GM10266 (cell line): ENCODE measurements at regions not wholly inside any gene's neighbourhood (a gene's known extent, or its start where the extent isn't known, plus 50 kb on each side); places are given as distances from the start of the nearest gene placed in this dataset.

Source experiments
- DNase-seq: peaks from one replicate; pipeline ENCODE4 v3.0.0; 2012; ENCODE audit errors: extremely low spot score
- CTCF ChIP-seq: IDR thresholded peaks from 2 replicates; pipeline ENCODE4 v1.5.1; 2012; ENCODE audit warnings: mild to moderate bottlenecking, low read depth; ENCODE audit not compliant: control insufficient read depth, insufficient read depth; ENCODE audit errors: missing control alignments

DNA sequence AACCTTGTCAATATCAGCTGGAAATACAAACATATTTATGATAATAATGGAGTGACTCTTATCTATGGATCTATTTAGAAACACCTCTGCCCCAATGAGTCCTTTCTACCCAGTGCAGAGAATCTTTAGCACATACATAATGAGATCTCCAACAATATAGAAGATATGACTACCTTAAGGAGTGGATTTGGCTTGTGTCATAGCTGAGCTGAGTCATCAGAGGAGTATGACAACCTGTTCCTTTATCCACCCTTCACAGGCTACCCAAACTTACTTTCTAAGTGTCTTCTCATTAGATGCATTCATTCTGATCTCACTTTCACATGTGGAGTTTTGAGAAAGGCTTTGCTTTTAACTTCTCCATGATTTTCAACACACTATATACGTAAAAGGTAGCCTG is 1218.9 kb downstream of the DSC3 start:
- no peak for TF ChIP-seq CTCF

DNA sequence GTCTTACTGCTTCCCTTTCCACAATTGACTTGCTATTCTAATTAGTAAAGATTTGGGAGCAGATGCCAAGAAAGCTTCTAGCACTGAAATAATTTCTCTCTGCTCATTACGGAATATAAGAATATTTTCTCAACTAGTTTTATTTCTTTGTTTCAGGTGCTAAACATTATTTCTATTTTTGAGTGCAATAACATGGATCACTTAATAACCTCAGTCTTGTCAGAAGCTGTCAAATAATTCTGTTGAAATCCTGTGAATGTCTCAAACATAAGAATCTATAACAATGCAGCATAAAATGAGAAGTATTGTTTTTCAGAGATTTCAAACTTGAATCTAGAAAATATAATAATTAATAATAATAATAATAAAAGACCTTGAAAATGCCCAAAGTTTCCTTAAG is 1221.0 kb downstream of the DSC3 start:
- no peak for DNase-seq
- no peak for TF ChIP-seq CTCF

More for the DNA sequence above, 1218.9 kb downstream of the DSC3 start:
- no peak for DNase-seq

- no peak for DNase-seq
- TF ChIP-seq CTCF = no peak
These were observed 1231.0 kb downstream of the DSC3 start for GRCh38 chr18:29811519-29811918.

GRCh38 chr18:29780816-29781215 is 1261.7 kb downstream of the DSC3 start:
- DNase-seq = no peak
- TF ChIP-seq CTCF = no peak

GRCh38 chr18:29779096-29779495 is 1263.4 kb downstream of the DSC3 start:
- DNase-seq = no peak
- no peak for TF ChIP-seq CTCF

DNA sequence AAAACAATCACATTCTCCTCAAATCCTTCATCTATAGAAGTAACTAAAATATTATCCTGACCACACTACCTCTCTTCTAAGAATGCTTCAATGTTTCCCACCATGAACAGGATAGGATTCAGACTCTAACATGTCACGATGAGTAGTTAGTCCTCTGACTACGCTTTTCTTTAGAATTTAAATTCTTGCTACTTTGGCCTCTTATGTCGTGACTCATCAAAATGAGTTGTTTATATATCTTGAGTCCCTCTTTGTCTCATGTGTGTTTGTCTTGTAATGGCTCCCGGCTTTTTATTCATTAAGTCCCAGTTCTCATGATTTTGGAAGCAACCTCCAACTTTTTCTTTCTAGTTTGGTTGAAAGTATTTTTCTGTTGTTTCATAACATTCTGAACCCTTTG is 1289.2 kb downstream of the DSC3 start:
- no peak for DNase-seq
- TF ChIP-seq CTCF = no peak

GRCh38 chr18:29749704-29750103 is 1292.8 kb downstream of the DSC3 start:
- no peak for DNase-seq
- no peak for TF ChIP-seq CTCF
